ENCODE measurements at regions not wholly inside any gene's neighbourhood (a gene's known extent, or its start where the extent isn't known, plus 50 kb on each side); places are given as distances from the start of the nearest gene placed in this dataset.

GRCh38 chr6:55003719-55004430 lies 157.3 kb downstream of the FAM83B start:
- TF ChIP-seq CTCF (conservative IDR thresholded peaks at IDR 0.05; ENCODE audit: low read depth, low read length): no peak
- no peak for TF ChIP-seq EZH2phosphoT487 (IDR thresholded peaks at IDR 0.05; ENCODE audit: borderline replicate concordance, low read length)

Data from PC-3 (cell line).